ENCODE measurements at regions not wholly inside any gene's neighbourhood (a gene's known extent, or its start where the extent isn't known, plus 50 kb on each side); places are given as distances from the start of the nearest gene placed in this dataset.
"Not testable (repeated sequence)": the region's sequence is repeated elsewhere in the genome, so short reads cannot be mapped to it uniquely, and the experiment has no call there.

DNA sequence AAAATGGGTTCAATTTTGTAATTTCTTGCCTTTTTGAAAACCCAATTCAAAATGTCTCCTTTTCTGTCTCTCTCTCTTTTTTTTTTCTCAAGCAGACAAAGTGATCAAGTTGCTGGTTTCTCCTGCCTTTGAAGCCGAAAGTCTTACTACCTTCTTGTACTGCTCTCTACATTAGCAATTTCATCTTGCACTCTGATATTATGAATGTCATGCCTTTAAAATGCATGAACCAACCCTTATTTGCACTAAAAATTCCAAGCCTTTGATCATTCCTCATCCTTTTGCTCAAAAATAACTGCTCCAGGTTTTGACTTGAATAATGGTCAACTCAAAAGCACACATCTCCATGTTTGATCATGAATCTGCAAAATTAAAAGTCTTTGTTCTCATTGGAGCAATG lies 125.2 kb downstream of the CETN3 start:
- no peak for DNase-seq

DNA sequence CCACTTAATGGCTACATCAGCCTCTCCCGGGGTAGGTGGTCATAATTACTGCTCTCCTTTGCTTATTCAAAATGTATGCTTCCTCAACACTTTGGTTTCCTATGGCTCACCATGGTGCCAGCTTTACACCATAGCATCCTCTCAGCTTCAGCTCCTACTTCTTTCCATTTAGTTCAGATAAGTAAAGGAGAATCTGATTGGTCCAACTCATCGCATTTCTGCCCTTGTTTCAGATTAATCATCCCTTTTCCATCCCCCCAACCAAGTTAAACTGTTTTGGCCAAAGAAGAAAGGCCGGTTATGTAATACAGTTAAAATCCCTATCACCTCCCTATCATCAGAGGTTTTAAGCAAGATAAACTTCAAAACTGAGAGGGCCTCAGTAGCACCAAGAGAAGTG lies 130.5 kb downstream of the CETN3 start:
- DNase-seq = no peak

DNA sequence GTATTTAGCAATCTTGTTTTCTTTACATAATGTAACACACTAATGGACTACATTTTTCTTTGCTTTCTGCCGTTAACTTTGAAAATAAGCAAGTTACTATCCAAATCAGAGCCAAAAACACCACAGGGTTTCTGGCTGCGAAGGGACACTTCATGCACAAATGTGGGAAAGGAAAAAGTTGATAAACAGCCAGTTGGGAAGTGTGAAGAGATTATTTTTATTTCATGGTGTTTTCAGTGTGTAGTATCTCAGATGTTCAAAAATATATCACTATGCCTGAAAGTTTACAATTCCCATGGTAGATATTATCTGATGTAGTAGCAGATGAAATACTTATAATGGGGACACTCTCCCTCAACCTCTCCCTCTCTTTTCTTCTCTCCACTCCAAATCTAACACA lies 135.3 kb downstream of the CETN3 start:
- no peak for DNase-seq

DNA sequence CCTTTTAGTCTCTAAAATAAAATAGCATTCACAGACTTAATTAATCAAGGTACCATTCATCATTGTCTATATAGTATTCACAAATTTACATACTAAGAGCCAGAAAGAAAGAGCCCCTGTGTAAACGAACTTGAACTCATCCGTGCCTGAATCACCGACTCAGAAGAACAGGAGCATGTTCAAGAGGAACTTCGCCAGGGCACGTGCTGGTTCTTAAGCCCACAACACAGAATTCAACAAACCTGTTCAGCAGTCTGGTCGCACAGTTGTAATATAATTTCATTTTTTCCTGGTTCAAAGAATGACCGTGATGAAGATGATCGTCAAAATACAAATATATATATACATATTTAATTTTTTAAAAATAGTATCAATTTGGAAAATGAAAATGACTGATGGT lies 141.9 kb downstream of the CETN3 start:
- no peak for DNase-seq

DNA sequence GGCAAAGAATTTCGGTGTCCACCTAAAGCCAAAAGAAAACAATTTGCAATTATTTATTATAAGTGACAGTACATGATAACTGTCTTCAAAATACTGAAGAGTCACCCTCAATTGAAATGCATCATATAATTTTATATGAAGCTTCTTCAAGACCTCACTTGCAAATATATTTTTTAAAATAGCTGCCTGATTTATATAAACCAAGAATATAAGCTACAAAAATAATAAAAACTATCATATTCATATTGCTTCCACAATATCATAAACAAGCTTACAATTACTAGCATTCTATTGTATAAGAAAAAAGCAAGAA lies 144.1 kb downstream of the CETN3 start:
- no peak for DNase-seq

DNA sequence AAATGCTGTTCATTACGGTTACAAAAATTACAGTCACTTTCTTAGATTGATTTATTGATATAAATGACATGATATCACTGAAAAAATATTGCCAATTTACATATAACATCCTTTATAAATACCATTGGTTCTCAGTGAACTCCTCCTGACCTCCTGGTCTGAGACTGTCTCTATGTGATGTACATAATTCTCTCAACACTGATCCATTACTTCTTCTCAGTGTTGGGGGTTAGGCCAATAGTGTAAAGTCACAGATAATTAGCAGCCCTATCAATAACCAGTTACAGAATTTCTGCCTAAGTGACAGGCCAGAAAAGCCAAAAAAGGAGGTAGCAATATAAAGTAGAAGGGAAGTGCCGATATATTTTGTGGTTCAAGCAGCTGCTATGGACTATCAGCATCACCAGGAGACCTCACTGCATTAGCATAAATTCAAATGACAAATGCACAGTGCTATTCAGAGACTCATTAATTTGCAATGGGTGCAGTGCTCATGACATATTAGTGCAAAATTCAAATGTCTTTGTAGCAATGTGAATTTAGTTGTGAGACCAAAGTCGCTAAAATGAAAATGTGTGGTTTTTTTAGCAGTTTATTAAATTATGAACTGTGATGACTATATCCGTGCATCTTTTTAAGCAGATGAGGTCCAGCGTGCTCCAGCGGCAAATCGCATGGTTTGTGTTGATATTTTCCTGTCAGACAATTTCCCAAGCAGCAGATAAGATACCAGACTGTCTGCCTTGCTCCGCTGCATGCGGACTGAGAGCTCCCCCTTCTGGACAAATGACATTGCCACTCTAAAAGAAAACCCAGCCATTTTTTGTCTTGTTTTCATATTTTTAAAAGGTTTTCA lies 144.6 kb downstream of the CETN3 start:
- peak in 3 of 4 experiments; percentile 1 to 5 (median 2) for DNase-seq

DNA sequence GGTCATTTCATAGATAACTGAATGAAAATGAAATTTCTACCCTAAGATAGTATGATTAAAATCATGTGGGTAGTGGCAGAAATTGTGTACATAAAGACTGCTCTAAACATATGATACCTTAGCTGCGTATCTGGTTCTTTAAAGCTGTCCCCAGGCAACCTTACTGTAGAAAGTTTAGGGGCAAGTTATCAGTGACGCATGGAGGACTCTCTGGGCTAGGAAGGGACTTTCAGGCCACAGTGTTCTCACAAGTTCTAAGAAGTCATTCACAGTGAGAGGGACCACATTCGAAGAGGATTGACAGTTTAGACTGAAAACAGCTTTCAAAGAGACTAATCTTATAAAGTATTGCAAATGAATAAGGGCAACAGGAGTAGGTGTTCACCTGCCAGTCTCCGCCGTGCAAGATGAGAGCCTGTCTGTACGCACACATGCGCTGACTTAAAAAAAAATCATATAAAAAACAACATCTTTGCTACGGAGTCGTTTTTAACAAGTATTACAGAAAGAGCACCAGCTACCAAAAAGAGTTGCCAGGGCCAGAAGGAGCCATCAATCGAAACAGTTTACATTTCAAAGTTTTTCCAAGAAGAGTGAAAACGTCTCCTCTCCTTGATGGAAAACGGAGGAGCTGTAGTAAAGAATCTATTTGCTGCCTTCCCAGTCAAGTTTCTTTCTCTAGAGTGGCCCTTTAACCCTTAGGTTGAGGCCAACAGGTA lies 146.3 kb downstream of the CETN3 start:
- DNase-seq = no peak

DNA sequence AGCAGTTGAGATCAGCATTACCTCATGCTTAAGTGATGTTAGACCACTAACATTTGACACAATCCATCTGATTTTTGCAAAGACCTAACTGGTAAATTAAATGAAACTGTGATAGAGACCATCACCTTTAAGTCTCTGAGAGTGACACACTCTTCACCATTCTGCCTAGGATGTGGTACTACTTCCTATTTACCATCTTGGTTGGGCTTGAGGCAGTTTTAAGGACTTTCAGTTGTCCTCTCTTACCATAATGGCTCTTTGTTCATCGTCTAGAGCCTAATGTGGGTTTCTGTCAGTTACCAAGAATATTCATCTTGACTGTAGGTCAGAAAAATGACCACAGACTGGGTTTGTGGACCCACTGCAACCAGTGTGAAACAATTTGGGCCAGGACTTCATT lies 158.1 kb downstream of the CETN3 start:
- no peak for DNase-seq

DNA sequence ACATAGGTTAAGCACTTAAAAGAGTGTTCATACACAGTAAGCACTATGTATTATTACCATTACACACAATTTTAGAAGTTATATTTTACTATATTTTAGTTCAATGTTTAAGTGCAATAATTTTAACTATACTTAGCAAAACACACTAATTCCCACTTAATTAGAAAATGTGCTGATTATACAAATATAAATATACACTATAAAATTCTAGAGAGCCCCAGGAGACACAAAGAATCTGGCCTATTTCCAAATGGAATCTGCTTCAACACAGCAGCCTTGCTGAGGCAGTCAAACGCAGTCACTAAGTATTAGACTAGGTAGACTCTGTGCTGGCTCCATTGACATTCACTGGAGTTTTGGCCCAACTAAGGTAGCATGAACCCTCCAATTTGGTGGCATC lies 160.9 kb downstream of the CETN3 start:
- DNase-seq = no peak

DNA sequence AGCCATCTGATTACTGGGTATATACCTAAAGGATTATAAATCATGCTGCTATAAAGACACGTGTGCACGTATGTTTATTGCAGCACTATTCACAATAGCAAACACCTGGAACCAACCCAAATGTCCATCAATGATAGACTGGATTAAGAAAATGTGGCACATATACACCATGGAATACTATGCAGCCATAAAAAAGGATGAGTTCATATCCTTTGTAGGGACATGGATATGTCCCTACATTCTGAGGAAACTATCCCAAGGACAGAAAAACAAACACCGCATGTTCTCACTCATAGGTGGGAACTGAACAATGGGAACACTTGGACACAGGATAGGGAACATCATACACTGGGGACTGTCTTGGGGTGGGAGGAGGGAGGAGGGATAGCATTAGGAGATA lies 165.7 kb downstream of the CETN3 start:
- not testable (repeated sequence) for DNase-seq

DNA sequence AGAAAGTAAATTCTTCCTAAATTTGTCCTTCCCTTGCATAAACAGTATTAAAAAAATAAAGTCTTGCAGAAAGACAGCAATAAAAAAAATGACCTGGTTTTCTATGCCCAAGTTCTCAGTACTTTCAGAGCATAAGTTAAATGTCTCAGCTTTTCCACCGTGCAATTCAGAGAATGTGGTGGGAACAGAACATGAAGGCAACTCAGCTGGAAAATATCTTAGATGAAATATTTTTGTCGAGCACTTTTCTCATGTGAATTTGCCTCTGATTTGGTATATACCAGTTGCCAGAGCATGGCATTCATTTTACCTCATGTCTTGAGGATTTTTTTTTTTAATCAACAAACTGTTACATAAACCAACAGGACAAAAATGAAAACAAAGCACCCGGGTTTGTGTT lies 176.1 kb downstream of the CETN3 start:
- DNase-seq = no peak

DNA sequence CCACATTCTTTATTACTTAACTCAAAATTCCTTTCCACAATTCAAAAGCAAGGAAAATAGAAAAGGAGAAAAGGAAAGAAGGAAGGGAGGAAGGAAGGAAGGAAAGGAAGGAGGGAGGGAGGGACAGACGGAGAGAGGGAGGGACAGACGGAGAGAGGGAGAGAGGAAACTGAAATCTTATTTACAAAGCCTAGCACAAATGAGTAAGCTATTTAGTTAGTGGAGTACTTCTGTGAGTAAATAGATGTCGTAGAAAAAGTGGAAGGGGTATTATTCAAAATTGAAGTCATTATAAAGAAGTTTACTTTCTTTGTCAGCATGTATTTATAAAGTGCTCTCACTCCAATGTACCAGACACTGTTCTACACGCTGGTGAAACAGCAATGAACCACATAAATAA lies 177.9 kb downstream of the CETN3 start:
- no peak for DNase-seq

DNA sequence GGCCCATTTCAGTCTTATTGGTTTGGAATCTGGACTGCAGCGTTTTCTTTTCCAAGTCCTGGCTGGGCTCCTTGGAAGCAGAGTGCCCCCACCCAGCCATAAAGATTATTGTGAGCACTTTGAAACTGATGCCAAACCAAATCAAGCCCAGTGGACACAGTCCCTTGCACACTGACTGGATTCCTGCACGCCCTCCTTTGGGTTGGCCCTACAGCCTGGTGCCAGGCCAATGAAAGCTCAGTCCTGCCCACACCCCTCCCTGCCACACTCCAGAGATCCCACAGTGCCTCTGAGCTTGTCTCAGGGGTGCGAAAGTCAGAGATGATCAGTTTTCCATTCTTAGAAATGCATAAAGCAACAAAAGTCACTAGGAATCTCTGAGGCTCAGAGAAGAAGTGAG lies 181.9 kb downstream of the CETN3 start:
- DNase-seq = no peak

DNA sequence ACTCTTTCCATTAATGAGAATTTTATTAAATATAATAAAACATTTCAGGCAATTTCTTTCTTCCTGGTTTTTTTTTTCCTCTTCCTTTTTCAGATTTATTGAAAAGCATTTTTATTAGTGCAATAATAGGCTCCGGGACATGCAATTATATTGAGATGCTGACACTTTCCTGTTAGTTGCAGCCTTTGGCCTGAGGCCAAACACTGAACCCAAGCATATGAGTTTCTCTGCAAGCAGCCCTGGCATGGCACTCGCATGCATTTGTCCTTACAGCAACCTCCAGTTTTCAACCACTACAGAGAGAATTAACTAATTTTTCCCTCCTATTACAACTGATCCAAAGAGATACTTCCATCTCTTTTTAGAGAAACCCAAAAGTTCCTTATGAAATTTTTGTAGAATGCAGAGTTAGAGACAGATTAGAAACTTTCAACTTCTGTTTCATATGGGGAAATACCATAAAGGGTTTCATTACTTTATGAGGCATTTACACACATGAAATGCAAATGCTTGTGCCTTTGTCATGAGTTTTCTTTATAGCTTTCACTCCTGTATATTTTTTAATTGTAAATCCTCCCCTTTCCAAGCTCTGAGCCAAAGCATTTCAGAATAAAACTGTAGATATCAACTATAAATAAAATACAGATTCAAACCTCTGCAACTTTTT lies 183.0 kb downstream of the CETN3 start:
- DNase-seq = no peak

DNA sequence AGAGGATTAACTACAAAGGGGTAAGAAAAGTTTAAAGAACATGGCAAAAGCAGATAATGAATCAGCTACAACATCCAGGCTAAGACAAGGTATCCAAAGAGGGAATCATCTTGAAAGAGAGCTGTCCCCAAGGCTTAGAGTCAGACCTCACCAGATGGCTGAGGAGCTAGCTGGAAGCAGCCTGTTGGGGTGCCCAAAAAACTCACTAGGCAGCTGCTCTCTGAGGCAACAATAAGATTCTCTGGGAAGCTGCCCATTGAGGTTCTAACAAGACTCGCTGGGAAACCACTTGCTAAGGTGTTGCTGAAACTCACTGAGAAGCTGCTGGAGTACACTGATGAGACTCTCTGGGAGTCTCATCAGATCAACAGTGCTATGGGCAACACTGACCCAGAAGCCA lies 185.2 kb downstream of the CETN3 start:
- DNase-seq = no peak

DNA sequence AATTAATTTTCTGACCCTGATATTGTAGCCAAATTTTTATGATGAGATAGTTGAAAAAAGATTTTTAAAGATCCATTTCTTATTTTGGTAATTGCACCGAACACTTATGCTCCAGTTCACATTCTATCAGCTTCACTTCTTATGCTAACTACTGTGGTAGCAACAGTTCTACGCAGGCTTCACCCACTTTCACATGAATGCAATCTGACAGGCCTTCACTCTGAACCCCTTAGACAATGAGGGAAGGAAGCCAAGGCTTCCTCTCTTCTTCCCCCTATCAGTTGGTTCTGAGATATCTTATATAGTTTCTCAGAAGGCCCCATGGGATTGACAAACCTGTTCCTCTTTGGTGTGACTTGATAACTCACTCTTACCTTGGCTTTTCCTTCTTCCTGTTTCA lies 185.8 kb downstream of the CETN3 start:
- DNase-seq = no peak

DNA sequence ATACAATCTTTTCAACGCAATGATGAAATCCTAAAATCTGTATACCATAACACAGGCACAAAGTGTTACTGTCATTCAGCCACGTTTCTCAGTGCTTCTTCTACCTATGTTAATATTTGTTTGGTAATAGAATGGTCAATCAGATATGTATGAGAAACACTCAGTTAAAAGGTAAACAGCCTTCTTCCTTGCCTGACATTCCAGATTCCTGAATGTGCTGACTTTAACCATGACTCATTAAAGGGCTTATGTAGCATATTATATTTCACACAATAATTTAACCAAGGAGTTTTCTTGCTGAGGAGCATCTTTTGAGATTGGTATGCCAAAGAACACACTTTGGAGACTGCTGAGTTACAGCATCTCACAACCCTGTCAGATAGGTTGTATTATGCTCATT lies 187.6 kb downstream of the CETN3 start:
- no peak for DNase-seq

DNA sequence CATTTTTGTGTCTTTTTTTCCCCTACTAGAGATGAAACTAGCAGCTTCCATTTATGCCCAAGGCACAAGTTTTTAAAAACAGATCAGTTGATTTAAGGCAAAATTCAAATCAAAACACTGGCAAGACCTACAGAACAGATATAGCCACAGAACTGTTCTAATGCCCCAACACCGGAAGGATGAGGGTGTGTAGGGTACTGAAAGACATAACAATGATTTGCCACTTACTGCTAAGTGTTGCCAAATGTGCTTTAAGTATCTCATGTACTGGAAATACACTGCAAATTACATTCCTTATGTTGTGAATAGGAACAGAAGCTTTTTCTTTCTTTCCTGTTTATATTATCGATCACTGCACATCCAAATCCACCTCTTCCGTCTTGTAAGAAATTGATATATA lies 189.0 kb downstream of the CETN3 start:
- DNase-seq = no peak

DNA sequence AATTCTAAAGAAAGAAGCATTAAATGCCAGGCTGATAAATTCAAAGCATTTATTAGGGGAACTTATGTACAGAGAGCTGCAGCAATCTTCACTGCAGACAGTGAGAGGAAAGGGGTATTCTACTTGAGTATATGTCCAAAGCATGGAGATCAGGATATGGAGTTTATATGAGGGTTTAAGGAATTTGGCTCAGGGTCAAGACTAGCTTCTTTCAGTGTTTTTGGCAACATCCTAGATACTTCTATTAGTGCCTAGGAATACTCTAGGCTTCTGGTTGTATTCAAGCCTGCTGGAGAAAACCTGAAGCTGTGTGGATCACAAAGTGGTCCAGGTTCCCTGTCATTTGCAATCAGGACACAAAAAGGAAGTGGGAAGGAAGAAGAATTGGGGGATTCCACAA lies 194.6 kb downstream of the CETN3 start:
- no peak for DNase-seq

DNA sequence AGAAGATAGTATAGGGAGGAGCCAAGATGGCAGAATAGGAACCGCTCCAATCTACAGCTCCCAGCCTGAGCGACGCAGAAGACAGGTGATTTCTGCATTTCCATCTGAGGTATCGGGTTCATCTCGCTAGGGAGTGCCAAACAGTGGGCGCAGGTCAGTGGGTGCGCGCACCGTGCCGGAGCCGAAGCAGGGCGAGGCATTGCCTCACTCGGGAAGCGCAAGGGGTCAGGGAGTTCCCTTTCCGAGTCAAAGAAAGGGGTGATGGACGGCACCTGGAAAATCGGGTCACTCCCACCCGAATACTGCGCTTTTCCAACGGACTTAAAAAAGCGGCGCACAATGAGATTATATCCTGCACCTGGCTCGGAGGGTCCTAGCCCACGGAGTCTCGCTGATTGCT lies 201.2 kb downstream of the CETN3 start:
- not testable (repeated sequence) for DNase-seq

DNA sequence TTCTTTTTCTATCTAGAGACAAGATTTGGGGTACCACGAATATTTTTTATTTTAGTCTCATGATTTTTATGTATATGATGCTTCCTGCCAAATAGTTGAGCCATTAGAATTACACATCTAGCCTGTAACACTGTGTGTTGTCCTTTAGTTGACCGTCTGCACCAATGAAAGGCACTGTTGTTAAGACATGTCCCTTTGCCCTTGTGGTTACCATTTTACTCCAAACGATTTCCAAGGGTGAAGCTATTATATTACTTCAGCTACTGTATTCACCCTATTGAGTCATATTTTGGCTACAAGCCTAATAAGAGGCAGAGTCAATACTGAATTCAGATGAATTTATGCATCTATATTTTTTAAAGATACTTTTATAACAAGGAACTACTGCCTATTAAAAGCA lies 207.6 kb downstream of the CETN3 start:
- no peak for DNase-seq

DNA sequence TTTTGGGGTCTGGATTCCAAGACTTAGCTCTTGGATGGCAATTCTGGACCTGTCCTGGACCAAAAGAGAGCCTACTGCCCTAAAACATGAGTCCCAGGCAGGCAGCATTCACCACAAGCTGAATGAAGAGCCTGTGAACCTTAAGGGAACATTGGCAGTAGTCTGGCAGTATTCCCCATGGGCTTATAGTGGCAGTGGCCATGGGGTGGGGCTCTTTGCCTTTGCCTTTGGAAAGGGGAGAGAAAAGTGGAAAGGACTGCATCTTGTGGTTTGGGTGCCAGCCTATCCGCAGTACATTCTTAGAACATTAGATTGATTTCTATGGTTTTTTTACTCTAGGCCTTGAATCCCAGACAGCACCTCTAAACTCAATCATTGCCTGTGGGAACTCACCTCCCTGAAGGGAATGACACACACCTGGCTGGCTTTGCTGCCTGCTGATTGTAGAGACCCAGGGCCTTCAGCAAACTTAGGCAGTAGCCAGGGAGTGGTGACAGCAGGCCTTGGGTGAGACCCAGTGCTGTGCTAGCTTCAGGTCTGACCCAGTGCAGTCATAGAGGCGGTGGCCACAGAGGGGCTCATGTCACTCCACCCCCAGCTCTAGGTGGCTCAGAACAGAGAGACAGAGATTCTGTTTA lies 216.3 kb downstream of the CETN3 start:
- DNase-seq = no peak

DNA sequence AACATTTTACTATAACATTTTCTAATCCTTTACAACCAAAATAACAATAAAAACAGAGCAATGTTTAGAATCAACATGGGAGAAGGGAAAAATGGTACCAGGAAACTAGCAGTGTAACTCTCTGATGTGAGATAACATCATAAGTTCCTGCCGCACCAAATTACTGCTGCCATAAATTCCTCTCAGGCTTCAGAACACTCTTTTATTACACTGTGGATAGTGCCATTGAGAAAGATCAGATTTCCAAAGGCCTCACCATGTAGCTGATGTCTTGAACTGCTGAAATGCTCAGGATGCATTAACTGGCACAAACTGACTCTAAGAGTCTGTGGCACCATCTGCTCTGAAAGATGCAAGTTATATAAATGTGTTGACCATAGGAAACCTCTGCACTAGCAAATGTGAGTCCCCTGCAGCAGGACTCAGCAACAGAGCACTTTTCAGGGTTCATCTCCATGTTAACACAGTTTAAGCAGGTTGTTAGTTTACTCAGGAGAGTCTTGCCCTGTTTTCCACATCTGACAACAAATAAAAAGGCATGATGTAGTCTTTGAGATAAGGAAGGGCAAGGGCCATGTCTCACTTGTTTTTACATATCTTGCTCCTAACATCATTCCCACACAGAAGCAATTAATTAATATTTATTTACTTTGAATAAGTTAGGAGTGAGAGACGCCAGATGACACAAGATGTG lies 218.1 kb downstream of the CETN3 start:
- no peak for DNase-seq

Measured in activated naive CD4-positive, alpha-beta T cell (primary cell).